GM12872 (cell line): ENCODE measurements at regions not wholly inside any gene's neighbourhood (a gene's known extent, or its start where the extent isn't known, plus 50 kb on each side); places are given as distances from the start of the nearest gene placed in this dataset.

ENCODE experiments used
- TF ChIP-seq, protein P1 (sequence below): IDR thresholded peaks from 3 replicates; pipeline ENCODE4 v1.5.1; 2011; ENCODE audit warnings: low read depth, mild to moderate bottlenecking, low read length, moderate library complexity; ENCODE audit not compliant: insufficient read depth

DNA sequence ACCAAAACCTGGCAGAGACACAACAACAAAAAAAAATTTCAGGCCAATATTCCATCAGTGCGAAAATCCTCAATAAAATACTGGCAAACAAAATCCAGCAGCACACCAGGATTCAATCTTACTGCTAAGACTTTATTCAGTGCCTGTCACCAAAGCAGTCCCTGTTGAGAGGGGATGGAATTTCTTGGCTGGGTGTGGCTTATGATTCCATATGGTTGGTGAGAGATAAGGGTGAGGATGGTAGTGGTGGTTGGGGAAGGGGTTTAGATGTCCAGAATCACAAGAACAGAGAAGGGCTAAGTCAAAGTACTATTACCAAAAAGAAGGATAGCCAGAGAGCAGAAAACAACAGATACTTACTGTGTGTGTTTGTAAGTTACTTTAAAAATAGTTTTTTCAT, 152.8 kb upstream of the SLC35B3 start:
- TF ChIP-seq, protein P1, sequence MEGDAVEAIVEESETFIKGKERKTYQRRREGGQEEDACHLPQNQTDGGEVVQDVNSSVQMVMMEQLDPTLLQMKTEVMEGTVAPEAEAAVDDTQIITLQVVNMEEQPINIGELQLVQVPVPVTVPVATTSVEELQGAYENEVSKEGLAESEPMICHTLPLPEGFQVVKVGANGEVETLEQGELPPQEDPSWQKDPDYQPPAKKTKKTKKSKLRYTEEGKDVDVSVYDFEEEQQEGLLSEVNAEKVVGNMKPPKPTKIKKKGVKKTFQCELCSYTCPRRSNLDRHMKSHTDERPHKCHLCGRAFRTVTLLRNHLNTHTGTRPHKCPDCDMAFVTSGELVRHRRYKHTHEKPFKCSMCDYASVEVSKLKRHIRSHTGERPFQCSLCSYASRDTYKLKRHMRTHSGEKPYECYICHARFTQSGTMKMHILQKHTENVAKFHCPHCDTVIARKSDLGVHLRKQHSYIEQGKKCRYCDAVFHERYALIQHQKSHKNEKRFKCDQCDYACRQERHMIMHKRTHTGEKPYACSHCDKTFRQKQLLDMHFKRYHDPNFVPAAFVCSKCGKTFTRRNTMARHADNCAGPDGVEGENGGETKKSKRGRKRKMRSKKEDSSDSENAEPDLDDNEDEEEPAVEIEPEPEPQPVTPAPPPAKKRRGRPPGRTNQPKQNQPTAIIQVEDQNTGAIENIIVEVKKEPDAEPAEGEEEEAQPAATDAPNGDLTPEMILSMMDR, result no peak

GRCh38 chr6:8583291-8583690, 147.9 kb upstream of the SLC35B3 start:
- TF ChIP-seq, protein P1, result no peak

GRCh38 chr6:8579372-8579771, 144.0 kb upstream of the SLC35B3 start:
- TF ChIP-seq, protein P1, result no peak

GRCh38 chr6:8578006-8578405, 142.7 kb upstream of the SLC35B3 start:
- TF ChIP-seq, protein P1, result no peak

DNA sequence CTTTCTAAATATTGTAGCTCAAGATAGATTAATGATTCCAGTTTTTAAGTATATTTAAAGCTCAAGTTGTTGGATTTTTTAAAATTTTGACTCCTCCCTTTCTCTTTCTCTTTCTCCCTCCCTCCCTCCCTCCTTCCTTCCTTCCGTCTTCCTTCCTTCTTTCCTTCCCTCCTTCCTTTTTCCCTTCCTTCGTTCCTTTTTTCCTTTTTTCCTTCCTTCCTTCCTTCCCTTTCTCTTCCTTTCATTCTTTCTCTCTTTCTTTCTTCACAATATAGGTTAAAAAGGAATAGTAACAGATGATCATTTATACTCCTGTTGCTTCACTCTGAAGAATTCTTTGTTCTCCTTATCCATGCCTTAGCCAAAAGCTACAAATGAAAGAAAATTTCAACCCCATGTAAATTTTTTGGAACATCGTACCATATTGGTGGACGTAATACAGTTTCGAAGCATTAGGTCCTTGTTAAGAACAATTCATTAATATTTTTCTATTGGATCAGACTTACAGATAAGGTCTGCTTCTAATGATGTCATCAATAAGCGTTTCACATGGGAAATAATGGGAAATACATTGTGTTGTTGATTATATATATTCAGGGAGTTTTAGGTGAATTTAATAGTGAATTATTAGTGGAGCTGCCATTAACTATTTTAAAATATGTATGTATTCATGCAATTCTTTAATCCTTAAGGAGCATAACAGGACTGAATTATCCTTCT, 139.6 kb upstream of the SLC35B3 start:
- TF ChIP-seq, protein P1, result no peak

- TF ChIP-seq, protein P1, result no peak
Measured at GRCh38 chr6:8574311-8574710, 139.0 kb upstream of the SLC35B3 start.

DNA sequence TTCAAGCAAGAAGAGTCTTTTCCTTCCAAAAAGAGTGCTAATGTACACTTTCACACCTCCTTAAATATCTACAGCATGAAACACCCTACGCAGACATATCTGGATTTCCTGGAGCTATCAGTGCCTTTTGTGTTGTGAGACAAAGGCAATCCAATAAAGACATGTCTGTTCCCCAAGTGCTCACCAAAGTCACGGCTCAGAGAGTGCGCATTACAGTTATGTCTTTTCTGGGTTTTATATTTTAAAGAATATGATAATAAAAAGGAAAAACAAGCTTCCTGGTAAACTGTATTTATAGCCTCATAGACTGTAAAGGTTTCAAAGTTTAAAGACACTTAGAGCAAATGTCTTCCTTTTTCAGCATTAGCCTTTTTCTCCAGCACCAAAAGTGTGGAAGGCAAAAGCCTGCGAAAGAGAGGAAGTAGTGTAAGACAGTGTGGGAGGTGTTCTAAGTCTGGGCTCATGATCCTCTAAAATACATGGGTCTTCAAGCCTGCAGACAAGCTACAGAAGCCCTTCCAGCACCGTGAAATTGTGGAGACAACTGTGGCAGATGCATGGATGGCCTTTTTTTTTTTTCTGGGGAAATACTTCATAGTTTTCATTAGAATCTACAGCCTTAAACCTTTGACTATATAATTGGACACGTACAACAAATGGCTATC, 135.0 kb upstream of the SLC35B3 start:
- TF ChIP-seq, protein P1, result no peak
